ENCODE measurements at regions not wholly inside any gene's neighbourhood (a gene's known extent, or its start where the extent isn't known, plus 50 kb on each side); places are given as distances from the start of the nearest gene placed in this dataset.

- no peak overlapping the region for H3K4me3 ChIP-seq (ENCODE audit: control insufficient read depth, low read depth, low read length)
- TF ChIP-seq, protein P1, sequence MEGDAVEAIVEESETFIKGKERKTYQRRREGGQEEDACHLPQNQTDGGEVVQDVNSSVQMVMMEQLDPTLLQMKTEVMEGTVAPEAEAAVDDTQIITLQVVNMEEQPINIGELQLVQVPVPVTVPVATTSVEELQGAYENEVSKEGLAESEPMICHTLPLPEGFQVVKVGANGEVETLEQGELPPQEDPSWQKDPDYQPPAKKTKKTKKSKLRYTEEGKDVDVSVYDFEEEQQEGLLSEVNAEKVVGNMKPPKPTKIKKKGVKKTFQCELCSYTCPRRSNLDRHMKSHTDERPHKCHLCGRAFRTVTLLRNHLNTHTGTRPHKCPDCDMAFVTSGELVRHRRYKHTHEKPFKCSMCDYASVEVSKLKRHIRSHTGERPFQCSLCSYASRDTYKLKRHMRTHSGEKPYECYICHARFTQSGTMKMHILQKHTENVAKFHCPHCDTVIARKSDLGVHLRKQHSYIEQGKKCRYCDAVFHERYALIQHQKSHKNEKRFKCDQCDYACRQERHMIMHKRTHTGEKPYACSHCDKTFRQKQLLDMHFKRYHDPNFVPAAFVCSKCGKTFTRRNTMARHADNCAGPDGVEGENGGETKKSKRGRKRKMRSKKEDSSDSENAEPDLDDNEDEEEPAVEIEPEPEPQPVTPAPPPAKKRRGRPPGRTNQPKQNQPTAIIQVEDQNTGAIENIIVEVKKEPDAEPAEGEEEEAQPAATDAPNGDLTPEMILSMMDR (conservative IDR thresholded peaks at IDR 0.05; ENCODE audit: control insufficient read depth, insufficient read depth, low read depth, low read length), result no peak
- peak; percentile 94 for DNase-seq (ENCODE audit: low read depth)
These were observed 141.8 kb downstream of the POLR1F start for GRCh38 chr7:19567011-19567410.

- no peak overlapping the region for H3K4me3 ChIP-seq (ENCODE audit: control insufficient read depth, low read depth, low read length)
- TF ChIP-seq, protein P1 (conservative IDR thresholded peaks at IDR 0.05; ENCODE audit: control insufficient read depth, insufficient read depth, low read depth, low read length), result no peak
- no peak for DNase-seq (ENCODE audit: low read depth)
These were observed 143.2 kb downstream of the POLR1F start for GRCh38 chr7:19565602-19566001.

GRCh38 chr7:19561121-19561805 is 147.6 kb downstream of the POLR1F start:
- TF ChIP-seq, protein P1 (conservative IDR thresholded peaks at IDR 0.05; ENCODE audit: control insufficient read depth, insufficient read depth, low read depth, low read length), result no peak
- H3K4me3 ChIP-seq (ENCODE audit: control insufficient read depth, low read depth, low read length), result peak overlapping the region; percentile 28
- peak; percentile 91 for DNase-seq (ENCODE audit: low read depth)

DNA sequence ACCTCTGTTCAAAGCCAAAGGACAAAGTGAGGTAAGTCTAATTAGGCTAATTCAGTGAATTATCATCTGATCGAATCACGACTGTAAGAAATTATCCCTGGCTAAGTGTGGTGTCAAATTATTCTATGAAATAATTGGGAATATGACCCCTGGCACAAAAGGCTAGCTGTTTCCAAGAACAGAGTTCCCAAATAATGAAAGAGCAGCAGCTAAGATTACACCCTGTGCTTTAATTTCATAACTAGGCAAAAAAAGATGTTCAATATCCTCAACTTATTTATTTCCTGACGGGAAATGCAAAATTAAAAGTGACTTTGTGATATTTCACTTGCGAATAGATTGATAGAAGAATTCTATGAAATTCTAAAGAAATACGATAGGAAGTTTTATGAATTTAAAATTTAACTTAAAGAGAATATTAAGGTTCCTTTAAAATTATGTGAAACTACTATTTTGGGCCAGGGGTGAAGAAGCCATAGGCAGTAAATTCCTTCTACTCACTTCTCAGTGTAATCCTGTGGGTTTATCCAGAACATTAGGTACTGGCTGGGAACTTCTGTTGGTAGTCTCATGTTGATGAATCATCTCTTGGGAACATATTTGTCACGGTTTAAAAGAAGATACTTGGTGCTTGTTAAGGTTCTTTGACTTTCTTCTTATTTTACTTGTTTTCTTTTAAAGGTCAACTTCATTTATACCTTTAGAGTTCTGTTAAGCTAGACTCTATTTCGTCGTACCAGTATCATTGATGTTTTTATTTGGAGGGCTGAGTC is 148.5 kb downstream of the POLR1F start:
- peak overlapping the region; percentile 28 for H3K4me3 ChIP-seq (ENCODE audit: control insufficient read depth, low read depth, low read length)
- peak; percentile 98 for DNase-seq (ENCODE audit: low read depth)
- TF ChIP-seq, protein P1 (conservative IDR thresholded peaks at IDR 0.05; ENCODE audit: control insufficient read depth, insufficient read depth, low read depth, low read length), result no peak

GRCh38 chr7:19558527-19558926 is 150.3 kb downstream of the POLR1F start:
- peak; percentile 90 for DNase-seq (ENCODE audit: low read depth)
- TF ChIP-seq, protein P1 (conservative IDR thresholded peaks at IDR 0.05; ENCODE audit: control insufficient read depth, insufficient read depth, low read depth, low read length), result no peak
- no peak overlapping the region for H3K4me3 ChIP-seq (ENCODE audit: control insufficient read depth, low read depth, low read length)

DNA sequence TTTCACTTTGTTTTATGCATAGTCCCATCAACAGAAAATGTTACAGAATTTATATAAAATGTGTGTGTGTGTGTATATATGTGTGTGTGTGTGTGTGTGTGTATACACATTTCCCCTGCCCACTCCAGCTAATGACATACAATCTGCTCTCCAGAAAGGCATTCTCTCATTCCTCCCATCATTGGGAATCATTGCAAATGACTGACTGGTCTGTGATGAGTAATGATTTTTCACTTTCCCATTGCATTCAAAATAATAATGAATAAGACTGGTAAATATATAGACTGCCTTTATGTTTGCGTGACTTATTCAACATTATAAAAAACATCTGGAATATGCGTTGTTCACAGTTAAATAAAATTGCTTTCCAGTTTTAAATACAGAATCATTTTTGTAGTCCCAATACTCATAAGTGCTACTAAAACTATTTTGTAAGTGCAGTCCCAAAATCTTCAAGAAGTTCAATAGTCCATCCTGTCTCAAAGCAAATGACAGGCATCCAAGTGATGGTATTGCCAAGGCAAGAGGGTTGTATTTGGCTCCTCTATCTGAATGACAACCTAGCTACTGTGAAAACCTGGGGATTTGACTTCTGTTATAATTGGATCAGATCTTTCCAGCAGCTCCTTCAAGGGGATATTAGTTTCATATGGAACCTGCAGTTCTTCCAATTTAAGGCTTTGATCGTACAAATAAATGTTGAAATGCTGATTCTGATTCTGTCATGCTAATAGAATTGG is 150.9 kb downstream of the POLR1F start:
- peak; percentile 84 for DNase-seq (ENCODE audit: low read depth)
- TF ChIP-seq, protein P1 (conservative IDR thresholded peaks at IDR 0.05; ENCODE audit: control insufficient read depth, insufficient read depth, low read depth, low read length), result no peak
- H3K4me3 ChIP-seq (ENCODE audit: control insufficient read depth, low read depth, low read length), result no peak overlapping the region
